Kidney epithelial cell (primary cell): ENCODE measurements at regions not wholly inside any gene's neighbourhood (a gene's known extent, or its start where the extent isn't known, plus 50 kb on each side); places are given as distances from the start of the nearest gene placed in this dataset.

Source experiments
- DNase-seq: peaks from one replicate; pipeline ENCODE4 v3.0.0-alpha.2; 2010; ENCODE audit warnings: low read depth
- H3K27me3 ChIP-seq: 2 replicates; pipeline ENCODE4 v1.6.0; 2011; ENCODE audit warnings: low read length; ENCODE audit not compliant: control insufficient read depth, insufficient read depth
- H3K36me3 ChIP-seq: 2 replicates; pipeline ENCODE4 v1.5.1; 2011; ENCODE audit warnings: low read length; ENCODE audit not compliant: control insufficient read depth, insufficient read depth
- H3K4me3 ChIP-seq: 2 replicates; pipeline ENCODE4 v1.5.1; 2011; ENCODE audit warnings: low read depth, mild to moderate bottlenecking, control low read depth, low read length
- CTCF ChIP-seq: IDR thresholded peaks from 2 replicates; pipeline ENCODE4 v1.5.1; 2011; ENCODE audit warnings: mild to moderate bottlenecking, moderate library complexity, low read length, control low read depth, inconsistent platforms; ENCODE audit not compliant: insufficient read depth, poor library complexity, severe bottlenecking

- no peak for TF ChIP-seq CTCF
- no peak overlapping the region for H3K4me3 ChIP-seq
- no peak for DNase-seq
- no peaks in the 10 kb centered on the region for H3K27me3 ChIP-seq
- no peaks in the 10 kb centered on the region for H3K36me3 ChIP-seq
These were observed 525.0 kb downstream of the NR2F1-AS1 start for GRCh38 chr5:93055971-93056370.

- Histone ChIP-seq H3K4me3 (no peak overlapping the region), H3K36me3 (no peaks in the 10 kb centered on the region), H3K27me3 (no peaks in the 10 kb centered on the region)
- no peak for TF ChIP-seq CTCF
- no peak for DNase-seq
These were observed 525.5 kb downstream of the NR2F1-AS1 start for GRCh38 chr5:93055561-93055960.

- no peak for TF ChIP-seq CTCF
- H3K36me3 ChIP-seq, result no peaks in the 10 kb centered on the region
- no peak overlapping the region for H3K4me3 ChIP-seq
- H3K27me3 ChIP-seq, result no peaks in the 10 kb centered on the region
- DNase-seq, result no peak
These were observed 526.4 kb downstream of the NR2F1-AS1 start for GRCh38 chr5:93054424-93055163.

GRCh38 chr5:93053825-93054224 is 527.2 kb downstream of the NR2F1-AS1 start:
- Histone ChIP-seq H3K4me3 (no peak overlapping the region), H3K36me3 (no peaks in the 10 kb centered on the region), H3K27me3 (no peaks in the 10 kb centered on the region)
- DNase-seq, result no peak
- TF ChIP-seq CTCF, result no peak

- H3K4me3 ChIP-seq, result no peak overlapping the region
- no peaks in the 10 kb centered on the region for H3K27me3 ChIP-seq
- no peak for TF ChIP-seq CTCF
- no peaks in the 10 kb centered on the region for H3K36me3 ChIP-seq
- DNase-seq, result no peak
These were observed 532.2 kb downstream of the NR2F1-AS1 start for GRCh38 chr5:93048858-93049257.
